PFSK-1 (cell line): ENCODE measurements at regions not wholly inside any gene's neighbourhood (a gene's known extent, or its start where the extent isn't known, plus 50 kb on each side); places are given as distances from the start of the nearest gene placed in this dataset.

Experiments used
- FOXP2 ChIP-seq: optimal IDR thresholded peaks from 2 replicates; pipeline ENCODE3; 2011; ENCODE audit warnings: borderline replicate concordance, control low read depth, inconsistent platforms; ENCODE audit not compliant: insufficient read depth; ENCODE audit errors: extremely low read length, extremely low read depth
- POLR2AphosphoS5 ChIP-seq: IDR thresholded peaks from 2 replicates; pipeline ENCODE4 v1.6.1; 2012; ENCODE audit warnings: low read depth, mild to moderate bottlenecking, control low read depth, low read length, moderate library complexity
- REST ChIP-seq, 2 experiments: IDR thresholded peaks; 2 replicates each; pipeline versions ENCODE4 v1.6.1 to v1.8.0; 2011 to 2012; ENCODE audit warnings: low read depth in 2 of 2, low read length in 2 of 2, control low read depth in 1 of 2, inconsistent platforms in 1 of 2, mild to moderate bottlenecking in 1 of 2, moderate library complexity in 1 of 2; ENCODE audit not compliant: insufficient read depth in 1 of 2
- SIN3A ChIP-seq: IDR thresholded peaks from 2 replicates; pipeline ENCODE4 v1.6.1; 2012; ENCODE audit warnings: mild to moderate bottlenecking, low read length, moderate library complexity, borderline replicate concordance; ENCODE audit not compliant: insufficient read depth
- TAF1 ChIP-seq: IDR thresholded peaks from 2 replicates; pipeline ENCODE4 v1.6.1; 2012; ENCODE audit warnings: low read length, control low read depth, borderline replicate concordance; ENCODE audit not compliant: insufficient read depth

GRCh38 chr13:106355866-106356265 is 179.6 kb downstream of the EFNB2 start:
- no peak for TF ChIP-seq REST (IDR thresholded peaks at IDR 0.05; ENCODE audit: insufficient read depth in 1 of 2, low read depth in 2 of 2, low read length in 2 of 2)
- no peak for TF ChIP-seq SIN3A
- no peak for TF ChIP-seq POLR2AphosphoS5
- no peak for TF ChIP-seq TAF1
- TF ChIP-seq FOXP2 = no peak

- TF ChIP-seq TAF1 = no peak
- no peak for TF ChIP-seq FOXP2
- no peak for TF ChIP-seq POLR2AphosphoS5
- no peak for TF ChIP-seq SIN3A
- TF ChIP-seq REST (IDR thresholded peaks at IDR 0.05; ENCODE audit: insufficient read depth in 1 of 2, low read depth in 2 of 2, low read length in 2 of 2) = no peak
These were observed 180.5 kb downstream of the EFNB2 start for GRCh38 chr13:106354961-106355360.

GRCh38 chr13:106352850-106353249 is 182.6 kb downstream of the EFNB2 start:
- no peak for TF ChIP-seq TAF1
- no peak for TF ChIP-seq POLR2AphosphoS5
- TF ChIP-seq SIN3A = no peak
- TF ChIP-seq REST (IDR thresholded peaks at IDR 0.05; ENCODE audit: insufficient read depth in 1 of 2, low read depth in 2 of 2, low read length in 2 of 2) = no peak
- no peak for TF ChIP-seq FOXP2

- TF ChIP-seq SIN3A (no peak), POLR2AphosphoS5 (no peak), FOXP2 (no peak), REST (IDR thresholded peaks at IDR 0.05; ENCODE audit: insufficient read depth in 1 of 2, low read depth in 2 of 2, low read length in 2 of 2) (no peak), TAF1 (no peak)
These were observed 184.2 kb downstream of the EFNB2 start for GRCh38 chr13:106351251-106351650.

- no peak for TF ChIP-seq POLR2AphosphoS5
These were observed 185.3 kb downstream of the EFNB2 start for GRCh38 chr13:106350208-106350607.
